Activated CD4-positive, alpha-beta T cell treated with anti-CD3 and anti-CD28 coated beads, Interleukin-10, Interleukin-2, amounts not matched to agents 100 ng/mL and 50 ng/mL, durations not matched to agents 16 hours and 8 hours (primary cell): ENCODE measurements at regions not wholly inside any gene's neighbourhood (a gene's known extent, or its start where the extent isn't known, plus 50 kb on each side); places are given as distances from the start of the nearest gene placed in this dataset.
"Not testable (repeated sequence)": the region's sequence is repeated elsewhere in the genome, so short reads cannot be mapped to it uniquely, and the experiment has no call there.

Experiments
- DNase-seq: peaks from one replicate; pipeline ENCODE4 v3.0.0-alpha.2; 2020

DNA sequence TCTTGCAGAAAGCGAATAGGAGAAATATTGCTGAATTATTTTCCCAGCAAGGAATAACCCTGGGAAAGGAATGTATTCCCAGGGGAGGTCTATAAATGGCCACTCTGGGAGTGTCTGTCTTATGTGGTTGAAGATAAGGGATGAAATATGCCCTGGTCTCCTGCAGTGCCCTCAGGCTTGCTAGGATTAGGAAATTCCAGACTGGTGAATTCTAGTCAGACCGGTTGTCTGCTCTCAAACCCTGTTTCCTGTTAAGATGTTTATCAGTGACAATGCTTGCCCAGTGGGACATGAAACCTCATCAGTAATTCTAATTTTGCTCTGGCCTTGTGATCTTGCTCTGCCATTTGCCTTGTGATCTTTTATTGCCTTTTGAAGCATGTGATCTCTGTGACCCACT, 148.2 kb upstream of the CHODL start:
- DNase-seq, result not testable (repeated sequence)

DNA sequence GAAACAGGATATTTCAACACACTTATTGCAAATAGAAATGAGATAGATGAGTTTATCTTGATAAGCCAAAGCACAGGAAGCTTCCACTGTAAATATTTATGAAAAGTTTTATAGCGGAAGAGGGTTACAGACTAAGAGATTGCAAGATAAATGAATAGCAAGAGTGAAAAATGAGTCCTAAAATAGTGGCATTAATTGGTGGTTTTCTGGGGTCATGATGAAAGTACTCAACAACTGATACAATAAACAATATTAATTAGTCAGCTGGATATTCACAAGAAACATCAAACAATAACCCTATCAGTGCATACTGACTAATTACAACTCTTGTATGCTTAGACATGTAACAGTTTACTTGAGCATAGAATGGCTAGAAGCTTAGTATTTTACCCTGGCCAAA, 154.8 kb upstream of the CHODL start:
- DNase-seq, result no peak

GRCh38 chr21:18070392-18070791, 174.2 kb upstream of the CHODL start:
- no peak for DNase-seq

- no peak for DNase-seq
These were observed 174.8 kb upstream of the CHODL start for GRCh38 chr21:18069875-18070274.

- no peak for DNase-seq
These were observed 184.2 kb upstream of the CHODL start for GRCh38 chr21:18060402-18060801.

DNA sequence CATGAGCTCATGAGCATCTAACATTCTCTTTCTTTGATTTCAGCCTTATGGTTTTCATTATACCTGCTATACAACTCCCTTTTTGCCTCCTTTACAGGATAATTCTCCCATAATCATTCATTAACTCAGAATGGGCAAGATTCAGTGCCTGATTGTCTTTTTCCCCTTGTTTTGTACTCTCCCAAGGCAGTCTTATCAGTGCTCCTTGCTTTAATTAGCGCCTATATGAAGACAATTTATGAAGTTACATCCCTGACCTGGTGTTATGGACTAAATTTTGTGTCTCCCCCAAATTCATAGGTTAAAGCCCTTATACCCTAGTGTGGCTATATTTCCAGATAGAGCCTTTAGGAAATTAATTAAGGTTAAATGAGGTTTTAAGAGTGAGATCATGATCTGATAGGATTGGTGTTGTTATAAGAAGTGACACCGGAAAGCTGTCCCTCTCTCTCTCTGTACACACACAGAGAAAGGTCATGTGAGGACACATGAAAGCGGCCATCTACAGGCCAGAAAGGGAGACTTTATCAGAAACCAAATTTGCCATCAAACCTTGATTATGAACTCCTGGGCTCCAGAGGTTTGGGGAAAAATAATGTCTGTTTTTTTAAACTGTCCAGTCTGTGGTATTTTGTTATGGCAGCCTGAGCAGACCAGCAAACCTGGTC, 185.8 kb upstream of the CHODL start:
- DNase-seq, result no peak

GRCh38 chr21:18053151-18053550, 191.5 kb upstream of the CHODL start:
- no peak for DNase-seq

- no peak for DNase-seq
These were observed 195.2 kb upstream of the CHODL start for GRCh38 chr21:18049461-18049860.

DNA sequence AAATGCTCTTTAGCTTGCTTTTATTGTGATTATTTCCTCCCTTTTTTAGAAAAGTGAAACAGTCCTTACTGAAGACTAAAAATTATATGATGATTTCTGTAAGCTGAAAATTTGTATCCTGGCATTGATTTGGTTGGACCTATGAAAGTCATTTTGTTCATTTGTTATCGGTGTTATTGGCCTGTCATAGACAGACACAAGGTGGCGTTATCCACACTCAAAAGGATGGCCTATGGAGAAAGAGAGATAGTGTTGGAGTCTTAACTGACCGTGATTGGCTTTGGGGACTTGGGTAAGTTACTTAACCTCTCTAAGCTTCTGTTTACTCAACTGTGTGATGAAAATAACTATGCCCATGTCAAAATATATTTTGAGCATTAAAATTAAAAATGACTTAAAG, 203.6 kb upstream of the CHODL start:
- DNase-seq, result peak; percentile 31

GRCh38 chr21:18030248-18030647, 211.1 kb upstream of the C21orf91 start:
- DNase-seq, result peak; percentile 27

DNA sequence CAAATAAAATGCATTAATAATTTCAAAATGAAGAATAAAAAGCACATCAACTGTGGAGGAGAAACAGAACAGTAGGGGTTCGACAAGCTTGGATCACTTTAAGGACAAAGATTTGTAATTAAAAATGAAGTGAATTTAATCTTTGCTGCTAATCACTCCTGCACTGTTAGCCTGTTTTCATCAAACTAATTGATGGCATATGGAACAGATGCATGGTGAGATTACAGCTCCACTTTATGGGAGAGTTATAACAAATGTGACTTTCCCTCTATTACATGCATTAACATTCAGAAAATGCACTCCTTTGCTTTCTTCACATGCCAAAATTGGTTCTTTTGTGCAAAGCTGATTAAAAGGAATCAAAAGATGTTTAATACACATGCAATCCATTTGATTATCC, 207.2 kb upstream of the C21orf91 start:
- no peak for DNase-seq

GRCh38 chr21:18023711-18024110, 204.6 kb upstream of the C21orf91 start:
- no peak for DNase-seq

GRCh38 chr21:18023157-18023556, 204.0 kb upstream of the C21orf91 start:
- DNase-seq, result no peak

DNA sequence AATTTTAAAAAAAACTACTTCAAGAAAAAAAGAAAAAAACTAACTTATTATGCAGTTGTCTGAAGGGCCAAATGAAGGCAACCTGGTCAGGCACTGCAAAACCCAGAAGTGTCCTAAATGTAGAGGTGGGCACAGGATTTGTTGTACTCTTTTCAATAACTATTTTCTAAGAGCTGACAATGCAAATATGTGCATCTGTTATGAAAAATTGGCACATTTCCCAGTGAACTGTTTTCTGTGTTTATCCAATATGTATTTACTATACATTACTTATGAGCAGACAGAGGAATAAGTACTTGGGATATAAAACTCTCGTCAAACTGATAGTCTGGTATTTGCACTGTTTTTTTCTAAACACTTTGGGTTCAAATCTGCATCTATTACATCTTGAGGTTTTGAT, 188.0 kb upstream of the C21orf91 start:
- DNase-seq, result no peak

- DNase-seq, result no peak
These were observed 187.5 kb upstream of the C21orf91 start for GRCh38 chr21:18006691-18007090.

GRCh38 chr21:18002393-18002792, 183.2 kb upstream of the C21orf91 start:
- DNase-seq, result no peak

DNA sequence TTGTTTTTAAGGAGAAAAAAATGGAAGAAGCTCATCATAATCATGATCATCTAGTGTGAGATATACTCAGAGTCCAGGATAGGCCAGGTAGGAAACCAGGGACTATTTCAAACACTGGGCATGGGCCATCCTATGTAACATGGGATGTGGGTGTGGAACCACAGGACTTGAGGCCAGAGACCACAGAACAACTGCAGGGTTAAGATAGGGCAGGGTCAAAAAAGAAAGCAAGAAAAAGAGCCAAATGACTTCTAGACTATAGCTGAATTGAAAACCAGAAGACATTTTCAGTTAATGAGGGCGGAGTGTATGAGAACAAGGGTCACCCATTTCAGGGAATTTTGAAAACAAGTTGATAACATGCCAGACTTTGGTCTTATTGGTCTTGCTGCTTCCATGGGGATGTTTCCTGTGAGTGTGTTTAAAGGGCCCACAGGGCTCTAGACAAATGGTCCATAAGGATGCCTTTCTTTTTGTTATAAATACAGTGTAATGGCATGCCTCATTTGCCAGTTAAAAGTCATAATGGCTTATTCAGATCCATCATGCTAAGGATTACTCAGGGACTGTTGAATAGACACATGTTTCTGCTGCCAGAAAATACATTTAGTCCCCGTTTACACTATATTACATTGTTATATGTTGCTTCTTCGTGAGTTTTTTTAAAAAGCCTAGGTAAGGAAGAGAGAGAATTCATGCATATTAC, 182.0 kb upstream of the C21orf91 start:
- DNase-seq, result no peak

DNA sequence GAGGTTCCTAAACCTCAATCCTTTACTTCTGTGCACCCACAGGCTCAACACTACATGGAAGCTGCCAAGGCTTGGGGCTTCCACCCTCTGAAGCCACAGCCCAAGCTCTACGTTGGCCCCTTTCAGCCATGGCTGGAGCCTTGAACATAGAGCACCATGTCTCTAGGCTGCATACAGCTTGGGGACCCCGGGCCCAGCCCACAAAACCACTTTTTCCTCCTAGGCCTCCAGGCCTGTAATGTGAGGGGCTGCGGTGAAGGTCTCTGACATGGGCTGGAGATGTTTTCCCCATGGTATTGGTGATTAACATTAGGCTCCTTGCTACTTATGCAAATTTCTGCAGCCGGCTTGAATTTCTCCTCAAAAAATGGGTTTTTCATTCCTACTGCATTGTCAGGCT, 179.4 kb upstream of the C21orf91 start:
- not testable (repeated sequence) for DNase-seq

- no peak for DNase-seq
These were observed 170.6 kb upstream of the C21orf91 start for GRCh38 chr21:17989780-17990179.

GRCh38 chr21:17988102-17988437, 168.9 kb upstream of the C21orf91 start:
- DNase-seq, result no peak

GRCh38 chr21:17987382-17988101, 168.4 kb upstream of the C21orf91 start:
- no peak for DNase-seq

GRCh38 chr21:17981060-17981740, 162.0 kb upstream of the C21orf91 start:
- no peak for DNase-seq

DNA sequence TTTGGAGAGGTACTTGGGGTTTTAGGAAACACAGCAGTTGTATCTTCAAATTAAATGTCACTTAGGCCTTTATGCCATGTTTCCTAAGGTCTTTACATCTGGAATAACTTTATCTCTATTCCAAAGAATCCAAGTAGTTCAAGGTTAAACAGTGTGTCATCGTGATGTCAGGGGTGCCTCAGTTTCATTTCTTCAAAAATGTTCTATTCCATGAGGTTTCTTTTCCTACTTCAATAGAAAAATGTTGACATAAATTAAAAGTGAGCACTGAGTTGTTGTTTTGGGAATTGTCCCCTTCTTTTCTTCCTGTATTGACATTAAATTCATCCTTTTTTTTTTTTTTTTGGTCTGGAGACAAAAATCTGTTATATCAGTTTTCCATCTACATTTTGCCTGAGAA, 160.6 kb upstream of the C21orf91 start:
- no peak for DNase-seq

DNA sequence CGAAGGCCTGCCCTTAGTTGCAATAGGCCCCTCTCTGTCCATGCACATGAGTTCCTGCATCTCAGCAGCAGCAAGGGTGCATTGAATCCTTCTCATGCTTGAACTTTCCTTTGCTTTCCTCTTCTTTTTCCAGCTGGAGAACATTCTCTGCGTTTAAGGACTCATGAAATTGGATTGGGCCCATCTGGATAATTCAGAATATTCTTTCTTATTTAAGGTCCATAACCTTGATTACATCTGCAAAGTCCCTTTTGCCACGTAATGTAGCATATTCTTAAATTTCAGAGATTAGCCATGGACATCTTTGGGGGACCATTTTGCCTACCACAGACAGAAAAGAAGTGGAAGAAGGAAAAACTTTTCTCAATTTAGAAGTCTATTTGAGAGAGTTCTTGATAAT, 159.7 kb upstream of the C21orf91 start:
- DNase-seq, result no peak
